HG03064 (cell line): ENCODE measurements at regions not wholly inside any gene's neighbourhood (a gene's known extent, or its start where the extent isn't known, plus 50 kb on each side); places are given as distances from the start of the nearest gene placed in this dataset.

ENCODE experiments used
- ATAC-seq: cut with Tn5 transposase; IDR thresholded peaks from one replicate; pipeline ENCODE4 v1.9.1; 2021; ENCODE audit warnings: low read depth; ENCODE audit not compliant: unreplicated experiment

DNA sequence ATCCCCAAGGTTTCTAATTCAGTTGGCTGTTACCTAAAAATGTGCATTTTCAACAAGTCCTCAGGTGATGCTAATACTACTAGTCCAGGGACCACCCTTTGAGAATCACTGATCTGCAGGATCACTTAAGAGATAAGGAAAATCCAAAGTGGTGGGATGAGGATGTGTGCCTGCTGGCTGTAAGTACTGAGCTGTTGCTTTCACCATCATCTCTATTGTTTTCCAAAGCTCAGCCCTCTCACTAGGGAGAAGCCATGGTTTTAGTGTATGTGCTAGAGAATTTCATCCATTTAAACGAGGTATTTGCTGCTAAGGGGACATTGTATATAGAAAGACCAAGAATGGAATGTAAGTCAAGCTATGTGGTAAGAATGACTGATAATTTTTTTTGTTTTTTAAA lies 202.3 kb downstream of the KIF21A start:
- ATAC-seq, result no peak

DNA sequence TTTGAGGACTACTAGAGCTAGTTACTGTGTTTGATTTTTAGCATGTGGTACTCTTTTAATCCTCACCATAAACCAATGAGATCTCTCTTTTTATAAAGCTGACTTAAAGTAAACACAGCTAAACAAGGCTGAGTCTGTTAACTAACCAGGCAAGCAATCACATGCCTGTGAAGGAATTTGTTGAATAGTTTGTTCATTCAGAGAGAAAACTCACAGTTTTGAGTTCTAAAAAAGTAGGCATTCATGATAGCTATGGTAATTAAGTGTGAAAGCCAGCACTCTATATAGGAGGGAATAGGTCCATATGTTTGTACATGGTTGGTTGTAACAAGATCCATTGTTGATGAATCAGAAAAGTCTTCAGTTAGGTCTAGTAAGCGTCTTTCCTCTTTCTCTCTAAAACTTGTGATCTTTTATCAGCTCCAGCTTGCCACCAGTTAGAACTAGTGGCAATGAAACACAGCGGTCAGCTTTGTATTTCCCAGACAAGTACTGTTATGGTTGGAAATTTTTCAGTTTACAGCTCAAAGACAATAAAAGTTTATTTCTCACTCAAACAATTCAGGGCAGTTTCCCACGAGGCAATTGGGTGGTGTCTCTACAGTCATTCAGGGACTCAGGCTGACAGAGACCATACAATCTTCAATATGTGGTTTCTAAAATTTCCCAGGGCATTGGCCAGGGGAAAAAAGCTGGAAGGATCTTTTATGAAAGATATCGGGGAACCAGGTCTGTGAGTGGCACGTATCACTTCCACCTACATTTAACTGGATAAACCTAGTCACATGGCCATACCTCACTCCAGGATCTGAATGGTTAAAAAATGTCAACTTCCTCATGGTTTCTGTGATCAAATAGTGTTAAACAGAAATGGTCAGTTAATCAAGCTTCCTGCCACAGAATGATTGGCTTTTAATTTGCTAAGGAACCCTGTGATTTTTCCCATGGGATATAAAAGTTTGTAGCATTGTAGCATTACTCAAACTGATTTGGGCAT lies 203.1 kb downstream of the KIF21A start:
- no peak for ATAC-seq

DNA sequence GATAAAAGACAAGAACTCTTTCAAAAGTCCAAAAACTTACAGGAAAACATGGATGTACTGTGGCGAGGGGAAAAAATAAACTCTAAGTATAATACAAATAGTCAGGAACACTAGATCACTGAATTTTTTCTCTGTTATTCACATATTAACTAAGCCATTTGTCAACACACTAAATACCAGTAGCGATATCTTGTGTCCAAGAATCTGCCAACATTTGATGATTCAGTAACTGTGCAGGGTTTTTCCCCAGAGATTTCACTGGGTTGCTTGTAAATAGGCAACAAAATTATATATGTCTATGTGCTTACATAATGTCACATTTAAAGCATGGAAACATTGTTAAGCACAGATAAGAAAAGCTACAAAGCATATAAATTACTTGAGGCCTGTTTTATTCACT lies 205.9 kb downstream of the KIF21A start:
- ATAC-seq, result no peak

DNA sequence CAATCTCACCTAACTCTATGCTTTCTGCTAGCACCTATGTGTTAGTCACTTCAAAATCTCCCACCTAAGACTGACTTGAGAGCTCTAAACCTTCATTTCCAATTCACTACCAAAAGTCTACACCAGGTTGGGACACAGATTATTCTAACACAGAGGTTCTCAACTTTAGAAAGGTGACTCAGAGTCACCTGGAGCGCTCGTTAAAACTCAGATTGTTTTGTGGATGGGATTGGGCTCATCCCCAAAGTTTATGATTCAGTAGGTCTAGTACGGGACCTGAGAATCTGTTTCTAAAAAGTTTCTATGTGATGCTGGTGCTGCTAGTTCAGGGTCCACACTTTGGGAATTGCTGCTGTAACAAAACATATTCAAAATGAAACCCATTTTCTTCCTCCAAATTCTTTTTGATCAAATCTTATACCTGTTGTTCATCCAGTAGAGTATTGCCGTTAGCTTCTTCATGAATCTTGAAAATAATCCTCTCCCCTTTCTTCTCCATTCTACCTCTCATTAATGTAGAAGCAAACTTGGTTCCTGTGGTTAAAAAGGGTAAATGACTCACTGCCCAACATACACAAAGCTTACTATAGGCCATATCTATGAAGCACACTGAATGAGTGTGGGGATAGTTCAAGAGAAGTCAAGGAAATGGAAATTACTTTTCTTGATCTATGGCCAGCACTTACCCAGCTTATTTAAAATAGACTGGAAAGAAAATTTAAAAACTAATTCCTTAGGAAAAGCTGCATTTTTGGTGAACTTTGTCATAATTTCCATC lies 206.7 kb downstream of the KIF21A start:
- ATAC-seq, result no peak

DNA sequence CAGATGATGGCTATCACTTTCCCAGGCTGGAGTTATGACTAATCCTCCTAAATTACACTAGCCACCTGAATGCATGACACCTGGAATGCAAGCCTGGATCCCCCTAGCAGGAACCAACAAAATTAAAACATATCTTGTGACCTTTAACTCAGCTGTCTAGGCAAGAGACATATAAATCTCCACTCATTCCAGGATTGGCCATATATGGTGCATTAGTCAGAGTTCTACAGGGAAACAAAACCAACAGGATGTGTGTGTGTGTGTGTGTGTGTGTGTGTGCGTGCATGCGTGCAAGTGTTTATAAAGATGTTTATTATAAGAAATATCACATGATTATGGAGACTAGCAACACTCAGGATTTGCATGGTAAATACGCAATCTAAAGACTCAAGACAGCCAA lies 212.8 kb downstream of the KIF21A start:
- ATAC-seq, result no peak

DNA sequence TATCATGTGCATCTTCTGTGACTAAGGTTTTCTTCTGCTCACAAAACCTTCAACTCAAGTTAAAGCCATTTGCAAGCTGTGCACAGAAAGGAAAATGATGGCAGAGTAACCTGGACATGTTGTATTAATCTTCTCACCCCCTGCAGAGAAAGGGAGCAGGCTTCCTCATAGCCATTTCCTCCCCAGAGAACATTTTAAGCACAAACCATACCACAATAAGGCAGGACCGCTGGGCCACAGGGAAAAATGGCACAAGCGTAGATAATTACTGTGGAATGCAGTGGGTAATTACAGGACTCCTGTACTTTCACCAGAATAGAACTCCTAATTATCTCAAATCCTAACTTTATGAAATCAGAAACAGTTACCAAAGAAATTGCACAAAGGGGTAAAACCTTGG lies 215.7 kb downstream of the KIF21A start:
- no peak for ATAC-seq

DNA sequence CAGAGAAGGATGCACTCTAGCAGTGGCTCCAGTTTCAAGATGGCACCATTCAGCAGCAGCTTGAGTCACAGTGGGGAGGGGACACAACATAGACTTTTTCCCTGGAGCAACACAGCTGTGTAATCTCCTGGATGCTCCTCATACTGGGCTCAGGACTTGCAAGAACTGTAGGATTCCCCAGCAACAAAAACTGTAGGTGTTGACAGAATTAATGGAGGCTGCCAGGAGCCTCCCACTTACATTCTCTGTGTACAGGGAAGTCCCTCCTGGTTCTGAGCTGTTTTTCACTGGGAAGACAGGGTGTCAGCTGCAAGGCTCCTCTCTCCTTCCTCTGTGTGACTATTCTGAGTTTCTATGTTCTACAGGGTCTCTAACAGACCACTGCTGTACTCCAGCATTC lies 217.9 kb downstream of the KIF21A start:
- no peak for ATAC-seq

DNA sequence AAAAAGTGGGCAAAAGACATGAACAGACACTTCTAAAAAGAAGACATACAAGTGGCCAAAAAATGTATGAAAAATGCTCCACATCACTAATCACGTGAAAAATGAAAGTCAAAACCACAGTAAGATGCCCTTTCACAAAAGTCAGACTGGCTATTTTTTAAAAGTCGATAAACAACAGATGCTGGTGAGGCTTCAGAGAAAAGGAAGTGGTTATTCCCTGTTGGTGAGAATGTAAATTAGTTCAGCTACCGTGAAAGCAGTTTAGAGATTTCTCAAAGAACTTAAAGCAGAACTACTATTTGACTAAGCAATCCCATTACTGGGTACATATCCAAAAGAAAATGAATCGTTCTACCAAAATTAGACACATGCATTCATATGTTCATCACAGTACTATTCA lies 237.0 kb downstream of the KIF21A start:
- no peak for ATAC-seq

DNA sequence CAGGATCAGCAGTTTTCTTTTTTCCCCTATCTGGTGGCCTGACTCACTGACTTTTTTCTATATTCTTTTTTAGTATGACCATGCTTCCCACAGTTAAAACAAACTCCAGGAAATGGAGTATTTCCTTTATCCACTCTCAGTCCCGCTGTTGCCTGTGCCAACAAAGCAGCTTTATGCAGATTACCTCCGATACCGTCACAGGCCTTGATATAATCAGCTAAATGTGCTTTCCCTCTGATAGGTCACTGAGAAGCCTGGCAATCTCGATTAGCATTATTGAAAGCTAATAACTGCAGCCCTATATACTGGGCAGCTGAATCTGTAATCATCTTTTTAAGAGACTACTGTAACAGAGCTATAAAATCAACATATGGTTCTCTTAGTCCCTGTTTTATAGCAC lies 243.6 kb downstream of the KIF21A start:
- no peak for ATAC-seq

DNA sequence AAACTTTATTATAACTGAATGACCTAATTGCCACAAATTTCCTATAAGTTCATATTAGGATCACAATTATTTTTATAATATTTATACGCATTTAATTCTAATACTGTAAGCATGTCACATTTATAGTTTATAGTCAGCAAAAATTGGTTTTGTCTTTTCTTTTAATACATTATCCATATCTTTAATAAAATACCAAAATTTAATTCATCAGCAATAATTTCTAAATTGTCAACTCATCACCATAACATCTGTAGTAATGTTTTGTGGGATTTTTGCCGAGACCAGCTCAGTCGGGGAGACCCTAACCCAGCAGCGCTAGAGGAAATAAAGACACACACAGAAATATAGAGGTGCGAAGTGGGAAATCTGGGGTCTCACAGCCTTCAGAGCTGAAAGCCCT lies 254.2 kb downstream of the KIF21A start:
- no peak for ATAC-seq

DNA sequence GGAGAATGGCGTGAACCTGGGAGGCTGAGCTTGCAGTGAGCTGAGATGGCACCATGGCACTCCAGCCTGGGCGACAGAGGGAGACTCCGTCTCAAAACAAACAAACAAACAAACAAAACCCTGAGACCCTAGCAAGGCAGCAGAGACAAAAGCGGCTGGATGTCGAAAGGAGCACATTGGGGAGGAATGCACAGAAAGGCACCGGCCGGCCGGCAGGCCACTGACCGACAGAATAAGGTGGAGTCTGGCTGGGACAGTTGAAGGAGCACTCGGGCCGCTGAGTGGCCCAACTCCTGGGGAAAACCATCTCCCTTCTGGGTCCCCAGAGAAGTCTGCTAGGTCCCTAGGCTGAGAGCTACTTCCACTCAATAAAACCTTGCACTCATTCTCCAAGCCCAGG lies 256.2 kb downstream of the KIF21A start:
- no peak for ATAC-seq

DNA sequence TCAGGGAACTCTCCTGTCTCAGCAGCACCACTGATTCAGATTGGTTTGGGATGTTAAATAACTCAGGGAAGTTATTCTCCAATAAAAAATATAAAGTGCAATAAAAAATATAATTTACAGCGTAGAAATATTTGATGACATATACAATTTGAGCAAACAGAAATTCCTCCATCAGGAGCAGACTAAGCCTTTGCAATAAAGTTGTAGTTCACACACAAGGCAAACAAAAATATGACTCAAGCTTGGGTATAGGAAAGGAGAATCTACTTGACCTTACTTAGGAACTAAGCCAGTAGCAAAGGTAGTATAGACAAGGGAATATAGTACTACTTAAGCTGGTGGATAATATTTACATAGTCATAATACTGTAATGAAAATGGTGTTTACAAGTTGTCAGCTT lies 264.1 kb downstream of the KIF21A start:
- no peak for ATAC-seq

DNA sequence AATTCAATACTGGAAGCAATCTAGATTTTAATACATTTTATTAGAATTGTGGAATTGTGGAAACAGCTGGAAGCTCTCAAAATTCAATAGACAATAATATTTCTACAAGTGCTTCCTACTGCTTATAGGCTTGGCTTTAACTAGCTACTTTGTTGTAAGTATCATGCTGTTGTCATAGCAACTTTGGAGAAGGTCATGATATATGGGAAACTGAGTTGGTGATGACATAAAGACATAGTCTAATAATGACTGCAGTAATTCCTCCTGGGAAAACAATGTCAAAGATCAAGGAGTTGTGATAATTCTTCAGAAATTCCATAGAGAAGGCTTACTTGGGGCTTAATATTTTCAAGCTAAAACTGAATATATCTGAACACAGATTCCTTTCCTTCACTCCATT lies 266.6 kb downstream of the KIF21A start:
- no peak for ATAC-seq

DNA sequence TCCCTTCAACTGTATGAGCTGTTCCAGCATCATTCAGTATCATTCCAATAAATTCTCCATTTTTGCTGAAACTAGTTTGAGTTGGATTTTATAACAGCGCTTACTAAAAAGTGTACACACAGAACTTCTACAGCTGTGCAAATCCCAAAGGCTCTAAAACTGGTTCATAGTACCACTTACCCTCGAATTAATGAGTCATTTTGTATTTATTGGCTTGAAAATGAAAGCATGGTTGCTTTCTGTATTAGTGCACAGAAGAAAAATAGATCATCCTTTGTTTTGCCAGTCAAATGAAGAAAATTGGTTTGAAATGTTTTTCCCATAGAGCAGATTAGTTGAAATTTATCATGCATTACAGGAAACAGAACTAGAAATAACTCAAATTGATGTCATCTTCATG lies 268.3 kb upstream of the CPNE8 start:
- peak; percentile 67 for ATAC-seq

DNA sequence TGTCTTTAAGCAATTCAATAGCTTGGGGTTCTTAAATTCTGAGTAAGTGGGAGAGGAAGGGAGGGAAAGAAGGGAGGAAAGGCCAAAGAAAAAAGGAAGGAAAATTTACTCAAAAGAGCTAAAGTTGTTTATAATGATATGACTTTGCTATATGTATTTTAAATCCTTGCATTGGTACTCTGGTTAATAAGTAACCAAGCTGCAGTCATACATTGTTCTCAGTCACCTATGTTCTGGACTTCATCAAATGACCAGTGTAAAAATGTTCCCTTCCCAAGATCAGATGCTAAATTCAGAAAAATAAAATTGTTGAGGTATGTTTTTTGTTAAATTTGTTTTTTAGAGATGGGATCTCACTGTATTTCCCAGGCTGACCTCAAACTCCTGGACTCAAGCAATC lies 259.9 kb upstream of the CPNE8 start:
- no peak for ATAC-seq

DNA sequence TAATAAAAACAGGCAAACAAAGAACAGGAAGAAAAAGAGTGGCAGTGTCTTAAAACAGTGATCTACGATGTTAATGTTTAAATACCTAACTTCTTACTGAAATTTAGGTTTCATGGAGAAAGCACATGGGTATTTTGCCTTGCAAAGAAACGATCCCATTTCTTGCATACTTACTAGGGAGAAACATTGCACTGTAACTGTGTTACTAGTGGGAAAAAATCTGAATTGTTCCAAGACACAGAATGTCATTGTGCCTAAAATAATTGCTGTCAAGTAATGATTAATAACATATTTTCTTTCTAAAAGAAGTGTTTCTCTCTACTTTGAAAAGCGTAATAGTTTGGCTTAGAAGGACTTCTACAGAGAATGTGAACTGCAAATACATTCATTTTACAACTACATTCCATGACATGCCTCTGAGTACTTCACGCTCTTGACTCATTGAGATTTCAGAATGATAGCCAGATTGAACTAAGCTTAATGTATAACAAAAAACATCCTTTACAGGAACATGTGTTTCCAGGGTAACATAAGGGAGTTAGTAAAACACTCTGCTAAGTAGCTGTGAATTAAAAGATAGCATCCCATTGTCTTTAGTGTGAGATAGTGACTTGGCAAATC lies 256.2 kb upstream of the CPNE8 start:
- no peak for ATAC-seq

DNA sequence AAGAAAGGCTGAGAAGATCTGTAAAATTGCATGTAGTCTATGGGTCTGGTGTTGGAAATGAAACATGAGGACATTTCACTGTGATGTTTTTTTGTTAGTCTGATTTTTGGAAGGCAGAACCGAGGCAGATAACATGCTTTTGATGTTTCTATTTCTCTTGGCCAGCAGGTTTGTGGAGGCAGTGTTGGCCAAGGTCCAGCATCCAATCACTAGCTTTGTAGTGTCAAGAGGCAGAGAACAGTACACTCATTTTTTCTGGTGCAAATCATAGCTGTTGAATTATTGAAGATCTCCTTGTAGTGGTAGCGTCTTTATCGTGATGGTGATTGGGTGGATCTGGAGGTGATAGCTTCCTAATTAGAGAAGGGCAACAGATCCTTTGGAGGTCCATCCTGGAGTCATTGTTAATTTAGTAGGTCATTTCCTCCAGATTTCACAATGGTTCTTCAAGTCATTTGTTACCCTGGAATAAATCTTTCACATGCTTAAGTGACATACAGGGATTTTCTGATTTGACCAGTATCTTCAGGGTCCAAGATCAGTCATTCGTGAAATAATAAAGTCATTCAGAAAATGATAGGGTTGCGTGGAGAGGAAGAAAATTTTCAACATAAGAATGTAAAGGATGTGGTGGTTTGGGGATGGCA lies 252.4 kb upstream of the CPNE8 start:
- no peak for ATAC-seq

DNA sequence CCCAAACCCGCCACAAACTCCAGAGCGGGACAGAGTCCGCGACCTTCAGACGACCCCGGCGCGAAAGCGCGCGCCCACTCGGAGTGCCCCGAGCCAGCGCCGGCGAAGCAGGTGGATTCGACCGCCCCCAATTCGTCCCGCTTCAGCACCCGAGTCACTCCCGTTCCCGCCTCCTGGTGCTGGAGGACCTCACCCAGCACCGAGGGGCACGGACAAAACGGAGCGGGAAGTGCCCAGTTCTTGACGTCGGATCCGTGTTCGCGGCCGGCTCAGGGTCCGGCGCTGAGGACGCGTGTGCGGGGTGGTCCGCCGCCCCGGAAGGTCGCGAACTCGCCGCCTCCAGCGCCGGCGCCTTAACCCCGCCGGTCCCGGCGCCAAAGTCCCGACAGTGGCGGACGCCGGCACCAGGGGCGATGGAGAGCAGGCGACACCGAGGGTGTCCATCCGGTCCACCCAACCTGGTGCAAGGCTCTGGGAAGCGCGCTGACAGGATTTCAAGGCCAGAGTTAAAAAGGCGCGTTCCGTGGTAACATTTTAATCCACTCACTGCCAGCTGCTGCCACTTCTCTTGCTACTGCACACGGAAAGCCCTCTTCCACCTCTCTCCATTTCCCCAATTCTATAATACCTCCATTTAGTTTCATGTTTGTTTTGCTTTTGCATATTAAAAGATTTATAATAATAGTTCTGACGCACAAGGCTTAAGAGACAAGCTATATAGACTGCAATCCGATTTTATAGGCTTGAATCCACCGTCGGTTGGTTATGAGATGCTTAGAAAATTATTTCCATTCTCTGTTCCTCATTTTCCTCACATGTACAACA lies 240.0 kb upstream of the CPNE8 start:
- peak; percentile 95 for ATAC-seq

DNA sequence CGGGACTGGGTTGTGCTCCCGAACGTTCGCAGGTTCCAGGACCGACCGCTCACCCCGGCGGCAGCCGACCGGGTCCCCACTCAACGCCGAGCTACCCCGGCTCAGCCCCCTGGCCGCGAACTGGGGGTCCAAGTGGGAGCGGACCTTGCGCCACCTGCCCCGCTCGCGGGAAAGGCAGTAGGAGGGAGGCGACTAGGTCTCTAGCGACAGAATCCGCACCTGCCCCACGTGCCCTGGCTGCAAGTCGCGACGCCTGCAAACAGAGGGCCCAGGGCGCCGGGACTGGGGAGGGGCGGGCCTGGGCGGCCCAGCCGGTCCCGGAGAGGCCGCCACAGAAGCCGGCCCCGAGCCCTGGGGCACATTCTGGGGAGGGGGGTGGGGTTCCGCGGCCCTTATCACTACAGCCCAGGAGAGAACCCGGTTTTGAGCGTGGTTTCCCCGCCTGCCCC lies 239.2 kb upstream of the CPNE8 start:
- ATAC-seq, result no peak

DNA sequence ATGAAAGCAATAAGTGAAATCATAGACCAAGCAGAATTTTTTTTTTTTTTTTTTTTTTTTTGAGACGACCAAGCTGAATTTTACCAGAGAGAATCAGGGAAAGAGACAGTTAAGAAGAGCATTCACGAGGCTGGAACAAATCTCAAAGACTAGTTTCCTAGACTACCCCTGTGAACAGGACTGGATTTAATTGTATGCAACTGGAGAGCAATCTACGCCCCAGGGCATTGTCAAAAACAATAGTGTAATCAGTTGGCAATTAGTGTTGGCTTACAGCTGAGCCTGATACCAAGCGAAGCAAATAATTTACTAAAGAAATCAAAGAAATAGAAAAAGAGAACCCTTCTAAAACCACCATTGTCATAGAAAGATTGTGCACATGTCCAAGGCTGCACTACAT lies 232.9 kb upstream of the CPNE8 start:
- no peak for ATAC-seq
